Kidney epithelial cell (primary cell): ENCODE measurements at regions not wholly inside any gene's neighbourhood (a gene's known extent, or its start where the extent isn't known, plus 50 kb on each side); places are given as distances from the start of the nearest gene placed in this dataset.
A peak's percentile ranks its signal among the peaks of the same experiment; 100 is the strongest.

ENCODE experiments used
- DNase-seq: peaks from one replicate; pipeline ENCODE4 v3.0.0-alpha.2; 2010; ENCODE audit warnings: low read depth
- H3K27me3 ChIP-seq: 2 replicates; pipeline ENCODE4 v1.6.0; 2011; ENCODE audit warnings: low read length; ENCODE audit not compliant: control insufficient read depth, insufficient read depth
- H3K36me3 ChIP-seq: 2 replicates; pipeline ENCODE4 v1.5.1; 2011; ENCODE audit warnings: low read length; ENCODE audit not compliant: control insufficient read depth, insufficient read depth
- H3K4me3 ChIP-seq: 2 replicates; pipeline ENCODE4 v1.5.1; 2011; ENCODE audit warnings: low read depth, mild to moderate bottlenecking, control low read depth, low read length
- TF ChIP-seq, protein P1 (sequence below): IDR thresholded peaks from 2 replicates; pipeline ENCODE4 v1.5.1; 2011; ENCODE audit warnings: mild to moderate bottlenecking, moderate library complexity, low read length, control low read depth, inconsistent platforms; ENCODE audit not compliant: insufficient read depth, poor library complexity, severe bottlenecking

DNA sequence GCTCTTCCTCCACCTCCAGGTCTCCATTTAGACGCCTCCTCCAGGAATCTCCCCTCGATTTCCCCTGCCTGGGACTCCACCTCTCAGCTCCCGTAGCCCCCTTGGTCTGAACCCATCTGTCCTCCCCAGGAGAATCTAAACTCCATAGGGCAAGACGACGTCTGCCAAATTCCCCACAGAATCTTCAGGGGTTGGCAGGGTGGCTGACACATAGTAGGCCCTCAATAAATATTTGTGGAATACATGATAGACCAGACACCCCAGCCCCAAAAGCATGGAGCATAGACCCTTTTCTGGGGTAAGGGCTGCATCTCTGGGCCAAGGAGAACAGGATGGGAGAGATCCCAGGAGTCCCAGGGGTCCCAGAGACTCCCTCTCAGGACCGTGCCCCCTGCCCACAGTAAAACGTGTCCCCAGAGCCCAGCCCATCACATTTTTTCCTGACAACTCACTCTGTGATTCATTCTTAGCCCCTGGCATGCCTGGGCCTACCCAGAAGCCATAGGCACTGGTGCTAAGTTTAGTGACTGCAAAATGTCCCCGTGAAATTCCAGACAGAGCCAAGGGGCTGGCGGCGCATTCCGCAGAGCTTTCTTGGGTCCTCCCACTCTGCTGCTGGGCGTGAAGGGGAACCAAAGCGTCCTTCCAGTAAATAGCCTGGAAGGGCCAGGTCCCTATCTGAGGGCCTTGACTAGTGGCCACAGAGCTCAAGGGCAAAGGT lies 78.0 kb upstream of the SLC6A6 start:
- Histone ChIP-seq H3K27me3 (no peaks in the 10 kb centered on the region), H3K4me3 (no peak overlapping the region), H3K36me3 (no peaks in the 10 kb centered on the region)
- no peak for DNase-seq
- TF ChIP-seq, protein P1, sequence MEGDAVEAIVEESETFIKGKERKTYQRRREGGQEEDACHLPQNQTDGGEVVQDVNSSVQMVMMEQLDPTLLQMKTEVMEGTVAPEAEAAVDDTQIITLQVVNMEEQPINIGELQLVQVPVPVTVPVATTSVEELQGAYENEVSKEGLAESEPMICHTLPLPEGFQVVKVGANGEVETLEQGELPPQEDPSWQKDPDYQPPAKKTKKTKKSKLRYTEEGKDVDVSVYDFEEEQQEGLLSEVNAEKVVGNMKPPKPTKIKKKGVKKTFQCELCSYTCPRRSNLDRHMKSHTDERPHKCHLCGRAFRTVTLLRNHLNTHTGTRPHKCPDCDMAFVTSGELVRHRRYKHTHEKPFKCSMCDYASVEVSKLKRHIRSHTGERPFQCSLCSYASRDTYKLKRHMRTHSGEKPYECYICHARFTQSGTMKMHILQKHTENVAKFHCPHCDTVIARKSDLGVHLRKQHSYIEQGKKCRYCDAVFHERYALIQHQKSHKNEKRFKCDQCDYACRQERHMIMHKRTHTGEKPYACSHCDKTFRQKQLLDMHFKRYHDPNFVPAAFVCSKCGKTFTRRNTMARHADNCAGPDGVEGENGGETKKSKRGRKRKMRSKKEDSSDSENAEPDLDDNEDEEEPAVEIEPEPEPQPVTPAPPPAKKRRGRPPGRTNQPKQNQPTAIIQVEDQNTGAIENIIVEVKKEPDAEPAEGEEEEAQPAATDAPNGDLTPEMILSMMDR, result no peak

DNA sequence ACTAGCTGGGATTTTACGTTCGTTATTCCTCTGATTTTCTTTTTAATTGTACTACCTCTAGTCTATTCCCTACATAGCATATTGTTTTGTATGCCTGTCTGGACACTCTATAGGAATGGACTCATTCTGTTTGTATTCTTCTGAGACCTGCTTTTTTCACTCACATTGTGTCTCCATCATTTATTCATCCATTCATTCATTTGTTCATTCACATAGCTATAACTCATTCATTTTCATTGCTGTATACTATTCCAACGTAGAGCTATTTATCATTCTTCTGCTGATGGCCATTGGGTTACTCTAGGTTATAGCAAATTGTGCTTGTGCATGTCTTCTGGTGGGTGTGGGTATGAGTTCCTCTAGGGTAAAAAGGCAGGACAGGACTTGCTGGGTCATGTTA lies 74.0 kb upstream of the SLC6A6 start:
- H3K27me3 ChIP-seq, result no peaks in the 10 kb centered on the region
- H3K36me3 ChIP-seq, result no peaks in the 10 kb centered on the region
- TF ChIP-seq, protein P1, result no peak
- no peak for DNase-seq
- no peak overlapping the region for H3K4me3 ChIP-seq

DNA sequence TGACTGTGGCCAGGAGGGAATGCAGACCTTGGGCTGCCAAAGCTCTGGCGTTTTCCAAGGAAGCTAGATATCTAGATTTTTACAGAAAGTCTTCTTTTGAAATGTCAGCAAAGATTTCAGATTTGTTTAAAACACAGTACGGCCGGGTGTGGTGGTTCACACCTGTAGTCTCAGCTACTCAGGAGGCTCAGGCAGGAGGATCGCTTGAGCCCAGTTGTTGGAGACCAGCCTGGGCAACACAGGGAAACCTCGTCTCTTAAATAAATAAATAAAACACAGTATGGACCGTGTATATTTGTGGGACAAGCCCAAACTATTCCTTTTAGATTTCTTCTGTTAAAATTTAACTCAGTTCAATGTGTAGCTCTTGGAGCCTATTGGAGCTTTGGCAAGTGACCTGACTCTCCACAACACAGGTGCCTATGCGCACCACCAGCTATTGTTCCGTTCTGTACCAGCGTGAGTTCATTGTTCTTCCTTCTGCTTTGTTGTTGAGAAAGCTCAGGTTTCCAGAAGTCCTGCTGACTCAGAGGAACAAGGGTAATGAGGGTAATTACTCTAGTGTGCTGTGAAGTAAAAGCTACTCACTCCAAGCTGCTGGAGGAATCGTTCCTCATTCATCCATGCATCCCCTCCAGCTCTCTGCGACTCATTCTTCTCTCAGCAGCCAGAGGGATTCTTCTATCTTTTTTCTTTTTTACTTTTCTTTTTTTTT lies 73.1 kb upstream of the SLC6A6 start:
- TF ChIP-seq, protein P1, result no peak
- Histone ChIP-seq H3K4me3 (no peak overlapping the region), H3K27me3 (no peaks in the 10 kb centered on the region), H3K36me3 (no peaks in the 10 kb centered on the region)
- peak; percentile 96 for DNase-seq

DNA sequence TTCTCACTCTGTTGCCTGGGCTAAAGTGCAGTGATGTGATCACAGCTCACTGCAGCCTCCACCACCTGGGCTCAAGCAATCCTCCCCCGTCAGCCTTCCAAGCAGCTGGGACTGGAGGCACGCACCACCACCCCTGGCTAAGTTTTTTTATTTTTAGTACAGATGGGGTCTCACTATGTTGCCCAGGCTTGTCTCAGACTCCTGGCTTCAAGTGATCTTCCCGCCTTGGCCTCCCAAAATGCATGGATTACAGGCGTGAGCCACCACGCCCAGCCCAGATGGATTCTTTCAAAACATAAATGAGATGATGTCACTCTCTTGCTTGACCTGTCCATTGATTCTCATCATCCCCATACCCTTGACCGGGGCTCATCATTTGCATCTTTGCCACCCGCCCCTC lies 72.6 kb upstream of the SLC6A6 start:
- TF ChIP-seq, protein P1, result no peak
- no peak for DNase-seq
- Histone ChIP-seq H3K36me3 (no peaks in the 10 kb centered on the region), H3K4me3 (no peak overlapping the region), H3K27me3 (no peaks in the 10 kb centered on the region)

DNA sequence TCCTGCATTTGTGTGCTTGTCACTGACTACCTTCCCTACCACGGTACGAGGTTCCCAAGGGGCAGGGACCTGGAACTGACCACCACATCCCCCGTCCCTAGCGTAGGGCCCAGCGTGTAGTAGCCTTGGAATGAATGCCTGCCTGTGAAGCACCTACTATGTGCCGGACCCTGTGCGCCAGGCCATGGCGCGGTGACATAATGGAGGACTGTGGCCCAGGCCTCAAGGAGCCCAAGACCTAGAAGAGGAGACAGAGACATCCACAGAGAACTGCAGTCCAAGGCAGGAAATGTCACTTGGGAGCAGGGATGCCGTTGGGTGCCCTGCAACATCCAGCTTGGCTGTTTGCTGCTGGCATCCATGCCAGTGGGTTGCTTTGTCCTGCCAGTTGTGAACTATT lies 71.9 kb upstream of the SLC6A6 start:
- TF ChIP-seq, protein P1, result no peak
- H3K36me3 ChIP-seq, result no peaks in the 10 kb centered on the region
- no peaks in the 10 kb centered on the region for H3K27me3 ChIP-seq
- no peak for DNase-seq
- H3K4me3 ChIP-seq, result no peak overlapping the region
